Left renal pelvis (tissue), 4 donors: ENCODE measurements at regions not wholly inside any gene's neighbourhood (a gene's known extent, or its start where the extent isn't known, plus 50 kb on each side); places are given as distances from the start of the nearest gene placed in this dataset.

Experiments
- DNase-seq, 4 donors: peaks; one replicate each; pipeline ENCODE4 v3.0.0-alpha.2; 2013; ENCODE audit warnings: low read depth in 4 of 4, low spot score in 3 of 4

DNA sequence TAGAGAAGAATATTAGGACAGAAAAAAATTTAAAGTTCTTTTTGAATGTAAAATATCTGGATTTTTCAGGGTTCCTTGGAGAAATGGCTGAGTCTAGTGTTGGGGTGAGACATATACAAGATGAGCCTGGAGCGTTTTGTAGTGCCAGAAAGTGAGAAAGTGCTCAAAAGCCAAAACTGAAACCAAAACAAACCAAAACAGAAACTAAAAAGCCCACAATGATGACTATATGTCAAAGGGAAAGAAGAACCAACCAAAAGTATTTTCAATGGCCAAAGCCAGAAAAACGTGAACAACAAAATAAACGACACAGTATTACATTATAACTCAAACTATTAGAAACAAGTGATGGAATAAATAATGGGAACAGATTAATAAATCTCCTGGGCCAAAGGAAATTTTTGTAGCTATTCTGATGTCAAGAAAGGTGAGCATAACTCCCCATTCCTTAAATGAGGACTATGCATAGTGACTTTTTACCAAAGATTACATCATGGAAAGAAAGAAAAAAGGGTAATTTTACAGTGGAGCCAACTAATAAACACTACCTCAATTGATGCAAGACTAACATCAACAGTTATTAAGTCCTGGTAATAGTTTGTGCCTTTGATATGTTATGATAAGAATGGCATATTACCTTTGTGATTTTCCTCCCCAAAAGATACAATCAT lies 1137.6 kb downstream of the C4orf33 start:
- no peak for DNase-seq

- no peak for DNase-seq
These were observed 1142.2 kb downstream of the C4orf33 start for GRCh38 chr4:130238121-130238520.

GRCh38 chr4:130249002-130249401 lies 1153.0 kb downstream of the C4orf33 start:
- DNase-seq = no peak

DNA sequence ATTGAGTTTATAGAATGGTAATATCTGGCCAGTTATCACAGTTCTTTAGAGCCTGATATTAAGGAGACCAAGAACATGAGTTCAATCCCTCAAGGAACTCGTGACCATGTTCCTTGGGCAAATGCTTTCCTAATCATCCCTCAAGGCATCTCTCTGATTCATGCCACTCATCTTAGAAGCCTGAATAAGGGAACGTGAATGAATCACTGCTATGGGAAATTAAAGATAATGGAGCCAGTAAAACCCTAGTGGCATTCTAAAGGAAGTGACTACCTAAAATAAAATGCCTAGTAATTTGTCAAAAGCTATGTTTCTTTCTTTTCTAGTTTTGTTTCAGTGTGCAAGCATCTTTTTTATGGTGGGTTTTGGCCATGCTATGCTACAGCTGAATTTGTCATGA lies 1161.3 kb downstream of the C4orf33 start:
- no peak for DNase-seq

DNA sequence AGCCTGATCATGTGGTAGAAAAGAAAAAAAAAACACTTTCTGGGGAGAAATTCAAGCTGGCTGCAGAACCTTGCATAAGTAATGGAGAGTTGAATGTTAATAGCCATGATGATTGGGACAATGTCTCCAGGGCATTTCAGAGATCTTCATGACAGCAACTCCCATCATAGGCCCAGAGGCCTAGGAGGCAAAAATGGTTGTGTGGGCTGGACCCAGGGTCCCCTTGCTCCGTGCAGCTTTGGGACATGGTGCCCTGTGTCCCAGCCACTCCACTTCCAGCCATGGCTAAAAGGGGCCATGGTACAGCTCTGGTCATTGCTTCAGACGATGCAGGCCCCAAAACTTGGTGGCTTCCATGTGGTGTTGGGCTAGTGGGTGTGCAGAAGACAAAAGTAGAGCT lies 1170.9 kb downstream of the C4orf33 start:
- DNase-seq = no peak

- no peak for DNase-seq
These were observed 1192.6 kb downstream of the C4orf33 start for GRCh38 chr4:130288576-130288975.

DNA sequence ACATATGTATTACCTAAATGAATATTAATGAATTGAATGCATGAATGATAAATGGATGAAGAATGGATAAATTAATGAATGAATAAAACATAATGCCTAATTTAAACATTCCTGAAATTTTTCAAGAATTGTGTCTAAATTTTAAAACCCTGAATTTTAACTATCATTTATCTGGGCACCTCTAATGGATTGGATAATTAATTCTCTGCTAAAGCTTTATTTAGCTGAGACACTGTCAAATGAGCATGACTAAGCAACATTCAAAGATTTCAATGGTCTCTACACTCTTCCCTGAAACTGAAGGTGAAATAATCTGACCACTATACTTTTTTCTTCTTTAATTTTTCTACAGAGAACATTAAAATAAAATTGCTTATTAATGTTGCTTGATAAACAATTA lies 1197.7 kb downstream of the C4orf33 start:
- DNase-seq = no peak

GRCh38 chr4:130296448-130296847 lies 1200.5 kb downstream of the C4orf33 start:
- DNase-seq = no peak

DNA sequence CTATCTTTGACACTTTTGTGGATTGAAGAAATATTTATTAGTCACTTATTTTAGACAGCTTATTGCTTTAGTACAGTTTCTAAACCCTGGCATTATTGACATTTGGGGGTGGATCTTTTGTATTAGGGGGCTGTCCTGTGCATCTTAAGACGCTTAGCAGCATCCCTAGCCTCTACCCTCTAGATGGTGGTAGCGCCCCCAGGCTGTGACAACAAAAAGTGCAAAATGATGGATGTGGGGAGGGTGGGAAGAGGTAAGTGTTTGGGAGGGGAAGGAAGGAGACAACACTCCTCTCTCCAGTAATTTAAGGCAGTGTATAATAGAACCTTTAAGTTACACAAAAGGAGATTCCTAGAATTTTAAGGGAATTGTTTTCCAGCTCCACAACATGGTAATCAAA lies 1210.6 kb downstream of the C4orf33 start:
- DNase-seq = no peak

DNA sequence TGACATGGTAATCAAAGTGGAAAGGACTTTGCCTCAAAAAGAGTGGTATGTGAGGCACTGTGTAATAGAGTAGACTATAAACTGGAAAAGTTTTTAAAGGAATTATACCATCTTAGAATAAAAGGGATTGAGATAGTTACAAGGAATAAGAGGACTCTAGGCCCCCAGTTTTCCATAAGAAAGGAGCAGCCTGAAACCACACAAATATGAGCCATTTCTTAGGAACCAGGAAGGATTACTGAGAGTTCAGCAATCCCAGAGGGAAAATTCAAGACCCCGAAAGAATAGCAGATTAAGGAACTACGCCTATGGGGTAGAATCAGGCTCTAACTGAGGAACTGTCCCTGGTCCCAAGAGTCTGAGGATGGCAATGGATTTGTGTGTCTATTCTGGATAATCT lies 1213.3 kb downstream of the C4orf33 start:
- DNase-seq = no peak

- DNase-seq = no peak
These were observed 1226.5 kb downstream of the C4orf33 start for GRCh38 chr4:130322439-130322838.

- no peak for DNase-seq
These were observed 1233.1 kb downstream of the C4orf33 start for GRCh38 chr4:130329036-130329435.

DNA sequence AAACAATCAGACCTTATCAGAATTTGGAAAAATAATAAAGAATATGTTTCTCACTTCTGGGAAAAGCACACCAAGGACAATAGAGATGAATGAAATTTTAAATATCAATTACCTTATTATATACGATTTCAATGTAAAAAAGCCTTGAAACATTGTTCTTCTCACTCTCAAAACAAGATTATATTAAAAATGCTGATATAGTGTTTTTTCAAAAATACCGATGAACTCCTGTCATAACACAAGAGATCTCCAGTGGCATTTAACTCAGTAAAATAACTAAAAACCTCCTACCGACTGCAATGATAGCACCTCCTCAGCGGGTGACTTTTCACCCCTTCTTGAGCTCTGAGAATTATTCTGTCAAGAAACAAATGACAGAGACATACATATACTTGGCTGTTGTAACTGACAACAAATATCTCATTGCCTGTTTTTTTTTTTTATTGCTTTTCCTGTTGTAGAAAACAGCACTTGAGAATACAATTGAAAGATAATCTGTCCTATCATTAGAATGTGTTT lies 1237.3 kb downstream of the C4orf33 start:
- no peak for DNase-seq

DNA sequence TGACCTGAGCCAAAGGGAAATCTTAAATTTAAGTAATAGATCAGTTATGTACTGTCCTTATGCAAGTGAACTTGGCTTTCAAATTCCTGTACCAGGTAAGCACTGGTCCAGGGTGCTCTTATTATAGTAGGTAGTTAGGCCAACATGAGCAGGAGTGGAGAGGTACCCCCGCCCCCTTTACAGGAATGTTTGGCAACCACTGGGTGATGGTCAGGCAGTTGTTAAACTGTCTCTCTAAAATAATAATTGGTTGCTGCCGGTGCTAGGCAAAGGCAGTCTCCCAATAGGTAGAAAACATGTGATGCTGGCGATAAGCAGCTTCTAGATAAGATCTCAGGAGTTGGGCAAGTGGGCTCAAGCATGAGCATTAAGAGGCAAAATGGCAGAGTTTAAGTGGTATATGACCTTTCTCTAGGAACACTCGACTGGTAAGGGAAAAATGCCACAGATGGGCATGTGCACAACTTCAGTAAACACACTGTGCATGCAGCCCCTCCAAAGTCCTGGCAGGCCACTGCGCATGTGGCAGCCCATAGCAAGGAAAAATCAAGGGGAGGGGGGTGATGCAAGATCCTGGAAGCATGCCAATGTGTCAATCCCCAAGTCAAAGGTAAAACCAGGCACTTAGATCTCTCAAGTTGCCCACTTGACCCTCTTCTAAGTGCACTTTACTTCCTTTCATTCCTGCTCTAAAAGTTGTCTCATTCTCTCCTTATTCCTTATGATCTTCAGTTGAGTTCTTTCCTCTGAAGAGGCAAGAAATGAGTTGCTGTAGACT lies 1239.7 kb downstream of the C4orf33 start:
- DNase-seq = no peak

DNA sequence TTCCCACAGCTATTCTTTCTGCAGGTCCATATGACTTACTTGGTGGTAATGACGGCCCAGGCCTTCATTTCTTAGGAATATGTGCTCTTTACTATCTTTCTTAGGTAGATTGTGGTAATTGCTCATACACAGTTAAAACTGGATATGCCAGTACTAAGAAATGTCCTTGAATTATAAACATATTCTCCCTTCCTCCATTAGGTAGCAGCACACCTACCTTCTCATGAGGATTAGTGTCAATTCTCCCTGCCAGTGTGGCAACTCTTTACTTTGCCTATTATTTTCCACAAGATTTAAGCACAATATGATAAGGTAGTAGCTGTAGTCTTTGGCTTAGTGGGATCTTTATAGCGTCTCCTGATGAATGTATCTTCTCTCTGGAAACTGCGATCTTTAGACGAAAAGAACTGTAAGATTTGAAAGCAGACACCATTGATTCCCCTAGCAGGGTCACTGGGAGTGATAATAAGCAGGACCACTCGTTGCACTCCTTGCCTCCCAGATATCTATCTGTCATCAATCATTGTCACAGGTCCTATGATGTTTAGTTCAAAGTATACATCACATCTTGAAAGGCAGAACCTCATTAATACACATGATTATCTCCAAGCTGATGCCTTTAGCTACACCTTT lies 1240.7 kb downstream of the C4orf33 start:
- DNase-seq = no peak

GRCh38 chr4:130338851-130339250 lies 1242.9 kb downstream of the C4orf33 start:
- no peak for DNase-seq

GRCh38 chr4:130349745-130350144 lies 1253.8 kb downstream of the C4orf33 start:
- DNase-seq = no peak

GRCh38 chr4:130356873-130357272 lies 1260.9 kb downstream of the C4orf33 start:
- DNase-seq = no peak

DNA sequence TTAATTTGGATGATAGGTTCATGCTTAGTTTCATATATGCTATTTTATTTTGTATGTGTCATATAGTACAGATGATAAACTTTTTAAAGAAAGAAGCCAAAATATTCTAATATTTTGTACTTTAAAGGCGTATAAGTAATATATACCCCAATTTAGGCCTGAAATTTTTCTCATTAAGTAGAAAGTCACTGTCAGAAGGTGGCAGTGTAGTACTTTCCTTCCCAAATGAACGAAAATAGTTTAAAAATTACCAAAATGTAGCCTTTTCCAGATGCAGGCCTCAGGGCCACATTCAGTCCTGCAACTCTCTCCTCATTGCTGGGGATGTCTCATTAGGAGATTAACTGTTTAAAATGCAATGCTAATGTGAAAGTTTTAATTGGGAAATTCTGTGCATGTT lies 1263.6 kb downstream of the C4orf33 start:
- DNase-seq = no peak

GRCh38 chr4:130361616-130362015 lies 1265.7 kb downstream of the C4orf33 start:
- DNase-seq = no peak

- no peak for DNase-seq
These were observed 1272.7 kb downstream of the C4orf33 start for GRCh38 chr4:130368668-130369067.

GRCh38 chr4:130393231-130393630 lies 1297.3 kb downstream of the C4orf33 start:
- DNase-seq = no peak
